ENCODE measurements at regions not wholly inside any gene's neighbourhood (a gene's known extent, or its start where the extent isn't known, plus 50 kb on each side); places are given as distances from the start of the nearest gene placed in this dataset.

DNA sequence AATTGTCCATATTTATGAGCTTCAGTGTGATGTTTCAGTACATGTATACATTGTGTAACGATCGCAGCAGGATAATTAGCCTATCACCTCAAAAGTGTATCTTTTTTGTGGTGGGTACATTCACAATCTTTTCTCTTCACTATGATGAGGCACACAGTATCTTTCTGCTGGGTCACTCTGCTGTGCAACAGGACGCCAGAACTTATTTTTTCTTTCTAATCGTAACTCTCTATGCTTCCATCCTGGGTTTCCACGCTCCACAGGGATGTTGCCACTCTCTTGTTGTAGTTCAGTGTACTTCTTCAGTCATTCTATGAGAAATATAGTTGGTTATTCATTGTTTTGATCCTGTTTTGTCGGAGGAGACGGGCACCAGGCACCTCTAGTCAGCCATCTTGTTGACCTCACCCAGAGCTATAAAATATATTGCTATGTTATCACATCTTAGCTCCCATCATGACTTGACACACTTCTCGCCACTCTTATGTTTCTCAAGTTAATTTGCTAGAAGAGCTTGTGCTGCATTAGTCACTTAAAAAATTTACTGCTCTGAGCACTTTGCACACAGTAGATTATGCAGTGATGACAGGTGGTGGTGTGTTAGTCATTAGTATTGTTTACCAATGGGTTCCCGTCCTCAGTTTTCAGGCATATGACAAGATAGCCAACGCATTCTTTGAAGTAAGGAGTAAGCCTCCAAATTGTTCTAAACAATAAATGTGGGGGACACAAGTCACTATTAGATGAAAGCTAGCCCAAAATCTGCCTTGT is 1002.7 kb upstream of the PCDH7 start:
- Histone ChIP-seq H3K27ac (ENCODE audit: low read depth in 2 of 2, low read length in 2 of 2) (no peak overlapping the region), H3K4me1 (ENCODE audit: control insufficient read depth in 2 of 3, insufficient read depth in 2 of 3, low read depth in 1 of 3, low read length in 3 of 3) (no peaks in the 10 kb centered on the region), H3K36me3 (ENCODE audit: control insufficient read depth in 2 of 3, insufficient read depth in 3 of 3, low read length in 3 of 3) (no peaks in the 10 kb centered on the region), H3K9ac (ENCODE audit: low read length in 3 of 3) (no peak overlapping the region), H3K4me3 (ENCODE audit: low read length in 3 of 3) (no peak overlapping the region), H3K27me3 (ENCODE audit: control insufficient read depth, insufficient read depth, low read length) (no peaks in the 10 kb centered on the region), H3K9me3 (ENCODE audit: control insufficient read depth in 2 of 3, insufficient read depth in 1 of 3, low read length in 3 of 3) (no peaks in the 10 kb centered on the region)
- TF ChIP-seq, protein P1, sequence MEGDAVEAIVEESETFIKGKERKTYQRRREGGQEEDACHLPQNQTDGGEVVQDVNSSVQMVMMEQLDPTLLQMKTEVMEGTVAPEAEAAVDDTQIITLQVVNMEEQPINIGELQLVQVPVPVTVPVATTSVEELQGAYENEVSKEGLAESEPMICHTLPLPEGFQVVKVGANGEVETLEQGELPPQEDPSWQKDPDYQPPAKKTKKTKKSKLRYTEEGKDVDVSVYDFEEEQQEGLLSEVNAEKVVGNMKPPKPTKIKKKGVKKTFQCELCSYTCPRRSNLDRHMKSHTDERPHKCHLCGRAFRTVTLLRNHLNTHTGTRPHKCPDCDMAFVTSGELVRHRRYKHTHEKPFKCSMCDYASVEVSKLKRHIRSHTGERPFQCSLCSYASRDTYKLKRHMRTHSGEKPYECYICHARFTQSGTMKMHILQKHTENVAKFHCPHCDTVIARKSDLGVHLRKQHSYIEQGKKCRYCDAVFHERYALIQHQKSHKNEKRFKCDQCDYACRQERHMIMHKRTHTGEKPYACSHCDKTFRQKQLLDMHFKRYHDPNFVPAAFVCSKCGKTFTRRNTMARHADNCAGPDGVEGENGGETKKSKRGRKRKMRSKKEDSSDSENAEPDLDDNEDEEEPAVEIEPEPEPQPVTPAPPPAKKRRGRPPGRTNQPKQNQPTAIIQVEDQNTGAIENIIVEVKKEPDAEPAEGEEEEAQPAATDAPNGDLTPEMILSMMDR (IDR thresholded peaks at IDR 0.05; ENCODE audit: borderline replicate concordance, extremely low read depth, insufficient read depth) = no peak
- FAIRE-seq (no peak), DNase-seq (no peak)
- intact Hi-C loops (cut with DNase I) = no loop called here

DNA sequence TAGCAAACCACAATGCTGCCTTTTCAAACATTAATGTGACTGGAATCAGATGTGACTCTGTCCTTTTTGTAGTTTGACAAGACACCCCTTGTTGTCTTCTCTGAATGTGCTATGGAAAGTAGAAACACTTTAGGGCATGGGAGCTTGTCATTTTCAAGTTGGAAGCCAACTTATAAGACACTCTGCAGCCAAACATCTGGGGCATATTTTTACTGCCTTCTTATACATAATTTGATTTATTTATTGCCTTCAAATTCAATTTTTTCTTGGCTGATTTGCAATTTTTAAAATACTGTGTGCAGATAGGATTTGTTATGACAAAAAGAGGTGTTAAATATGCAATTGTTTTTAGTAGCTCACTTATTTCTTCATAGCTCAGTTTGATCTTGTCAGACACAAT is 1002.0 kb upstream of the PCDH7 start:
- TF ChIP-seq, protein P1 (IDR thresholded peaks at IDR 0.05; ENCODE audit: borderline replicate concordance, extremely low read depth, insufficient read depth) = no peak
- FAIRE-seq = no peak
- no peak for DNase-seq
- Histone ChIP-seq H3K27ac (ENCODE audit: low read depth in 2 of 2, low read length in 2 of 2) (no peak overlapping the region), H3K27me3 (ENCODE audit: control insufficient read depth, insufficient read depth, low read length) (no peaks in the 10 kb centered on the region), H3K4me1 (ENCODE audit: control insufficient read depth in 2 of 3, insufficient read depth in 2 of 3, low read depth in 1 of 3, low read length in 3 of 3) (no peaks in the 10 kb centered on the region), H3K4me3 (ENCODE audit: low read length in 3 of 3) (no peak overlapping the region), H3K9me3 (ENCODE audit: control insufficient read depth in 2 of 3, insufficient read depth in 1 of 3, low read length in 3 of 3) (no peaks in the 10 kb centered on the region), H3K36me3 (ENCODE audit: control insufficient read depth in 2 of 3, insufficient read depth in 3 of 3, low read length in 3 of 3) (no peaks in the 10 kb centered on the region), H3K9ac (ENCODE audit: low read length in 3 of 3) (no peak overlapping the region)
- intact Hi-C loops (cut with DNase I) = no loop called here

DNA sequence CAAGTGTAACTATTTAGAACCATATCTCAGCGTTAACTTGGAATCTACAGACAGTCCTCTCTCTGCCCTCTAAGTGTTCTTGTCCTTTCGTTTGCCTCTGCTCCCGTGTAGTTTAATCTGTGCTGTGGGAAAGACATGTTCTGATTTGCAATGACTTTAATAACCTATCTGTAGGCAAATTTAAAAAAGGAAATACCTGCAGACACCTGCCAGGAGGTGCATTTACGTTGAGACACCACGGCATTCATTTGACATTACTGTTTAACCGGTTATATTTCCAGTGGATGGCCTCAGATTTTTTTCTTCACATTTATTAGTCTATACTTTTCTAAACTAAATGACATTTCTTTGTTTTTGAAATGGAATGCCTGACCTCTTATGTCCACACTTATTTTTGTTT is 997.9 kb upstream of the PCDH7 start:
- no peak for FAIRE-seq
- no peaks in the 10 kb centered on the region for H3K36me3 ChIP-seq (ENCODE audit: control insufficient read depth in 2 of 3, insufficient read depth in 3 of 3, low read length in 3 of 3)
- no peaks in the 10 kb centered on the region for H3K27me3 ChIP-seq (ENCODE audit: control insufficient read depth, insufficient read depth, low read length)
- H3K4me1 ChIP-seq (ENCODE audit: control insufficient read depth in 2 of 3, insufficient read depth in 2 of 3, low read depth in 1 of 3, low read length in 3 of 3) = no peaks in the 10 kb centered on the region
- TF ChIP-seq, protein P1 (IDR thresholded peaks at IDR 0.05; ENCODE audit: borderline replicate concordance, extremely low read depth, insufficient read depth) = no peak
- intact Hi-C loops (cut with DNase I) = no loop called here
- no peak overlapping the region for H3K27ac ChIP-seq (ENCODE audit: low read depth in 2 of 2, low read length in 2 of 2)
- DNase-seq = no peak
- no peak overlapping the region for H3K4me3 ChIP-seq (ENCODE audit: low read length in 3 of 3)
- no peak overlapping the region for H3K9ac ChIP-seq (ENCODE audit: low read length in 3 of 3)
- no peaks in the 10 kb centered on the region for H3K9me3 ChIP-seq (ENCODE audit: control insufficient read depth in 2 of 3, insufficient read depth in 1 of 3, low read length in 3 of 3)

DNA sequence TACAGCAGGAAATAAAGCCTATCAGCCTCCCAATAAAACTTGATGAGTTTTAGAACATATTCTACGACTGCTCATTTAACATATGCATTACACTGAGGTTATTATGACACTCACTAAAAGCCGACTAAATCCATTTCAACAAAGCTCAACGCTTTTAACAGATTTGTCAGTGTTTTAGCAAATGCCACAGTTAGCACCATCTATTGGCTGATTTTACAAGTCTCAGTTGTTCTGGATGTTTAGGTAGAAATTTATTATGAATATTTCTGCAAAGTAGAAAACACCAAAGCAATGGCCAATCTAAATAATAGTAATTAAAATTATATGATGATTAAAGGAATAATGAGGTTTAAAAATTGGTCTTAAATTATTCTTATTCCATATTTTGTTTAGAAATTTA is 993.2 kb upstream of the PCDH7 start:
- no peak for DNase-seq
- H3K4me3 ChIP-seq (ENCODE audit: low read length in 3 of 3) = no peak overlapping the region
- no peaks in the 10 kb centered on the region for H3K36me3 ChIP-seq (ENCODE audit: control insufficient read depth in 2 of 3, insufficient read depth in 3 of 3, low read length in 3 of 3)
- intact Hi-C loops (cut with DNase I) = no loop called here
- no peak overlapping the region for H3K9ac ChIP-seq (ENCODE audit: low read length in 3 of 3)
- no peak overlapping the region for H3K27ac ChIP-seq (ENCODE audit: low read depth in 2 of 2, low read length in 2 of 2)
- FAIRE-seq = no peak
- peaks cover 0 to under 1% (median 0%) of the 10 kb centered on the region in 3 donors for H3K9me3 ChIP-seq (ENCODE audit: control insufficient read depth in 2 of 3, insufficient read depth in 1 of 3, low read length in 3 of 3)
- H3K27me3 ChIP-seq (ENCODE audit: control insufficient read depth, insufficient read depth, low read length) = no peaks in the 10 kb centered on the region
- TF ChIP-seq, protein P1 (IDR thresholded peaks at IDR 0.05; ENCODE audit: borderline replicate concordance, extremely low read depth, insufficient read depth) = no peak
- H3K4me1 ChIP-seq (ENCODE audit: control insufficient read depth in 2 of 3, insufficient read depth in 2 of 3, low read depth in 1 of 3, low read length in 3 of 3) = no peaks in the 10 kb centered on the region
